MM.1S (cell line): ENCODE measurements at regions not wholly inside any gene's neighbourhood (a gene's known extent, or its start where the extent isn't known, plus 50 kb on each side); places are given as distances from the start of the nearest gene placed in this dataset.

Source experiments
- DNase-seq: peaks from one replicate; pipeline ENCODE4 v3.0.0-alpha.2; 2015
- H2AFZ ChIP-seq: fragments of 300-600 bp; sonication (generic); 2 replicates; pipeline ENCODE4 v1.6.0; 2016; ENCODE audit warnings: antibody characterized with exemption, low read length
- H3F3A ChIP-seq: fragments of 300-600 bp; sonication (generic); 2 replicates; pipeline ENCODE4 v1.6.1; 2016; ENCODE audit warnings: mild to moderate bottlenecking, antibody characterized with exemption, low read length, moderate library complexity, mixed read lengths; ENCODE audit not compliant: insufficient read depth
- H3K27ac ChIP-seq: fragments of 300-600 bp; sonication (generic); 2 replicates; pipeline ENCODE4 v1.5.1; 2016; ENCODE audit warnings: mild to moderate bottlenecking, low read length
- H3K27me3 ChIP-seq: fragments of 300-600 bp; sonication (generic); replicated peaks from 2 replicates; pipeline ENCODE4 v1.6.0; 2016; ENCODE audit warnings: low read length; ENCODE audit not compliant: insufficient read depth
- H3K36me3 ChIP-seq: fragments of 300-600 bp; sonication (generic); replicated peaks from 2 replicates; pipeline ENCODE4 v1.6.1; 2016; ENCODE audit warnings: mild to moderate bottlenecking, low read length, mixed read lengths; ENCODE audit not compliant: insufficient read depth
- H3K4me1 ChIP-seq: fragments of 300-600 bp; sonication (generic); 2 replicates; pipeline ENCODE4 v1.6.1; 2016; ENCODE audit warnings: low read length, mixed read lengths
- H3K4me2 ChIP-seq: fragments of 300-600 bp; sonication (generic); 2 replicates; pipeline ENCODE4 v1.6.0; 2016; ENCODE audit warnings: low read depth, low read length
- H3K4me3 ChIP-seq: fragments of 300-600 bp; sonication (generic); 2 replicates; pipeline ENCODE4 v1.5.1; 2016; ENCODE audit warnings: low read length, mixed read lengths
- H3K79me2 ChIP-seq: fragments of 300-600 bp; sonication (generic); 2 replicates; pipeline ENCODE4 v1.6.1; 2016; ENCODE audit warnings: mixed run types, low read length, mixed read lengths
- H3K9ac ChIP-seq: fragments of 300-600 bp; sonication (generic); 2 replicates; pipeline ENCODE4 v1.6.1; 2016; ENCODE audit warnings: low read length, mixed read lengths
- H3K9me2 ChIP-seq: fragments of 300-600 bp; sonication (generic); replicated peaks from 2 replicates; pipeline ENCODE4 v1.6.1; 2016; ENCODE audit warnings: mild to moderate bottlenecking, low read length, mixed read lengths; ENCODE audit not compliant: insufficient read depth
- H3K9me3 ChIP-seq: fragments of 300-600 bp; sonication (generic); replicated peaks from 2 replicates; pipeline ENCODE4 v1.6.1; 2016; ENCODE audit warnings: mild to moderate bottlenecking, low read length, mixed read lengths; ENCODE audit not compliant: insufficient read depth
- H4K20me1 ChIP-seq: fragments of 300-600 bp; sonication (generic); 2 replicates; pipeline ENCODE4 v1.6.1; 2016; ENCODE audit warnings: mild to moderate bottlenecking, low read length, moderate library complexity, mixed read lengths; ENCODE audit not compliant: insufficient read depth
- CTCF ChIP-seq: fragments of 300-600 bp; sonication (generic); IDR thresholded peaks from 2 replicates; pipeline ENCODE4 v1.5.1; 2016; ENCODE audit warnings: antibody characterized with exemption, low read length, mixed read lengths
- EZH2 ChIP-seq: fragments of 300-600 bp; sonication (generic); optimal IDR thresholded peaks from 2 replicates; pipeline ENCODE3; 2017; ENCODE audit warnings: low read depth, mild to moderate bottlenecking, antibody characterized with exemption, low read length, mixed read lengths
- EZH2phosphoT487 ChIP-seq: fragments of 300-600 bp; sonication (generic); IDR thresholded peaks from 2 replicates; pipeline ENCODE4 v1.6.1; 2018; ENCODE audit warnings: antibody characterized with exemption, low read length

GRCh38 chr12:127175361-127175760 lies 1091.6 kb upstream of the TMEM132C start:
- no peaks in the 10 kb centered on the region for H3K4me1 ChIP-seq
- no peaks in the 10 kb centered on the region for H3F3A ChIP-seq
- H3K9me2 ChIP-seq = no peaks in the 10 kb centered on the region
- H3K4me2 ChIP-seq = no peak overlapping the region
- no peak for DNase-seq
- no peak overlapping the region for H3K27ac ChIP-seq
- no peaks in the 10 kb centered on the region for H3K27me3 ChIP-seq
- no peaks in the 10 kb centered on the region for H3K9me3 ChIP-seq
- no peaks in the 10 kb centered on the region for H3K36me3 ChIP-seq
- H2AFZ ChIP-seq = no peak overlapping the region
- TF ChIP-seq EZH2phosphoT487 (no peak), EZH2 (no peak), CTCF (no peak)
- no peak overlapping the region for H3K4me3 ChIP-seq
- H4K20me1 ChIP-seq = no peaks in the 10 kb centered on the region
- H3K79me2 ChIP-seq = no peaks in the 10 kb centered on the region
- H3K9ac ChIP-seq = no peak overlapping the region

GRCh38 chr12:127176804-127177203 lies 1090.2 kb upstream of the TMEM132C start:
- Histone ChIP-seq H3K9ac (no peak overlapping the region), H3K4me2 (no peak overlapping the region), H3K9me3 (no peaks in the 10 kb centered on the region), H2AFZ (no peak overlapping the region), H3K79me2 (no peaks in the 10 kb centered on the region), H3F3A (no peaks in the 10 kb centered on the region), H3K36me3 (no peaks in the 10 kb centered on the region), H3K4me1 (no peaks in the 10 kb centered on the region), H3K27ac (no peak overlapping the region), H3K27me3 (no peaks in the 10 kb centered on the region), H4K20me1 (no peaks in the 10 kb centered on the region), H3K4me3 (no peak overlapping the region), H3K9me2 (no peaks in the 10 kb centered on the region)
- TF ChIP-seq CTCF (no peak), EZH2 (no peak), EZH2phosphoT487 (no peak)
- no peak for DNase-seq

GRCh38 chr12:127178052-127178451 lies 1088.9 kb upstream of the TMEM132C start:
- H3K4me2 ChIP-seq = no peak overlapping the region
- H3K4me1 ChIP-seq = no peaks in the 10 kb centered on the region
- H3K4me3 ChIP-seq = no peak overlapping the region
- no peaks in the 10 kb centered on the region for H3K27me3 ChIP-seq
- no peak overlapping the region for H3K27ac ChIP-seq
- no peaks in the 10 kb centered on the region for H3K79me2 ChIP-seq
- H3K9me3 ChIP-seq = no peaks in the 10 kb centered on the region
- no peak overlapping the region for H3K9ac ChIP-seq
- H3K36me3 ChIP-seq = no peaks in the 10 kb centered on the region
- no peaks in the 10 kb centered on the region for H4K20me1 ChIP-seq
- H2AFZ ChIP-seq = no peak overlapping the region
- DNase-seq = no peak
- no peaks in the 10 kb centered on the region for H3K9me2 ChIP-seq
- TF ChIP-seq EZH2 (no peak), CTCF (no peak)
- no peaks in the 10 kb centered on the region for H3F3A ChIP-seq
